T-helper 22 cell (primary cell): ENCODE measurements at regions not wholly inside any gene's neighbourhood (a gene's known extent, or its start where the extent isn't known, plus 50 kb on each side); places are given as distances from the start of the nearest gene placed in this dataset.

Source experiments
- DNase-seq: peaks from one replicate; pipeline ENCODE4 v3.0.0-alpha.2; 2020; ENCODE audit warnings: low read depth

DNA sequence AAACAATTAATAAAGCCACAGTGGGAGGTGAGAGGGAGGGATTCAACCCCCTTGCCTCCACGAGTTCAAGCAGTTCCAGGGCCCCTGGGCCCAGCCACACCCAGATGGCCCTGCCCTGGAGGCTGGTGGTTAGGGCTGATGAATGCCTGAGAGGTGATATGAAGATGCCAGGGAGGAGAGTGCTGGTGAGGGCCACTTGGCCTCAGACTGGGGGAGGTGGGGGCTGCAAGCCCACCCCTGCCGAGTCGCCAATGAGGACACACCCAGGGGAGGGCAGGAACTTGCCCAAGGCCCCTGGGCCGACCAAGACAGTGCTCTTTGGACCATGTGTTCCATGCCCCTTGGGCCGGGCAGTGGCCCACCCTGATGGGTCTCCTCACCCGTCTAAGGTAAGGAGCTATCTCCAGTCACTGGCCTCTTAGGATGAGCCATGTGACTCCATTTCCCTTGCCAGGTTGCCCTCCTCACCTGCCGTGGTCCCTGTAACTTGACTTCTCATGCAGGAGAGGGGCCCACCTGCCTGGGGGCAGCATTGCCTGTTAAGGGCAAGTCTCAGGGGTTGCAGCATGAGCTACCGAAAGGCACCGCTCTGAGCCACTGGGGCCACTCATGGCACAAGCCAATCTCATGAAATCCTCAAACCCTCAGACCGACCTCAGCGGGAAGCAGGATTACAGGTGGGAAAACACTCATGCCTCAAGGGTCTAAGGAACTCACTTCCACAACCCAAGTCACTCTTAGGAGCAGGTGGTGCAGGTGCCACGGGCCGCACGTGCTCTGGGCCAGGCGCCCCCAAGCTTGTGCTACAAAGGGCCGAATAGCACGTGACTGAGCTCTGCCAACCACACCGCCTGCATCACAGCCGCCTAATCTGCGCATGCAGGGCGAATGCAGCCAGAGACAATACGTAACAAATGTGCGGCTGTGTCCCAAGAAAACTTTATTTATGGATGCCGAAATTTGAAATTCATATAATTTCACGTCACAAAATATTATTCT, 147.4 kb upstream of the MLN start:
- DNase-seq: no peak

GRCh38 chr6:33950472-33950881, 146.7 kb upstream of the MLN start:
- no peak for DNase-seq

DNA sequence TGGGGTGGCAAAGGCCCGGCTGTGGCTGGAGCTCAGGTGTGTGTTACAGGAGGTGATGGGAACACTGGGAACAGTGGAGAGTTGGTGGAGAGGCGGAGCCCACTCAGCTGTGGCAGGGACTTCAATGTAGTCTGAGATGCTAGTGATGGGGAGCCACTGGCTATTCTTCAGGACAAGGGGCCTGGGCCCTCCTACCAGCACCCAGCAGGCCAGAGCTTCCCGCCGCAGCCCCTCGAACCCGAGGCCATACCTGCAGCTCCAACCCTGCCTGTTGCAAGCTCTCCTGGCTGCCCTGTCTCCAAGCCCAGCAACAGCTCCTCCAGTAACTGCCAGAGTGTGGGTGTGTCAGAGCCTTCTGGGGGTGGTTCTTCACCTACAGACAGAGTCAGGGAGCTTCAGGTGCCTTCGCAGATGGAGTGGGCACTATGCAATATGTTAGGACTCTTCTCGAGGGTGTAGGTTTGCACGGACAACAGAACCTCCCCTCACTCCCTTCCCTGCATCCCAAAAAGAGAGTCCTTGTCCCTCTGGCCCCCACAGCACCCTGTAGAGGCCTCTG, 146.2 kb upstream of the MLN start:
- no peak for DNase-seq

GRCh38 chr6:33949111-33949510, 145.3 kb upstream of the MLN start:
- no peak for DNase-seq

DNA sequence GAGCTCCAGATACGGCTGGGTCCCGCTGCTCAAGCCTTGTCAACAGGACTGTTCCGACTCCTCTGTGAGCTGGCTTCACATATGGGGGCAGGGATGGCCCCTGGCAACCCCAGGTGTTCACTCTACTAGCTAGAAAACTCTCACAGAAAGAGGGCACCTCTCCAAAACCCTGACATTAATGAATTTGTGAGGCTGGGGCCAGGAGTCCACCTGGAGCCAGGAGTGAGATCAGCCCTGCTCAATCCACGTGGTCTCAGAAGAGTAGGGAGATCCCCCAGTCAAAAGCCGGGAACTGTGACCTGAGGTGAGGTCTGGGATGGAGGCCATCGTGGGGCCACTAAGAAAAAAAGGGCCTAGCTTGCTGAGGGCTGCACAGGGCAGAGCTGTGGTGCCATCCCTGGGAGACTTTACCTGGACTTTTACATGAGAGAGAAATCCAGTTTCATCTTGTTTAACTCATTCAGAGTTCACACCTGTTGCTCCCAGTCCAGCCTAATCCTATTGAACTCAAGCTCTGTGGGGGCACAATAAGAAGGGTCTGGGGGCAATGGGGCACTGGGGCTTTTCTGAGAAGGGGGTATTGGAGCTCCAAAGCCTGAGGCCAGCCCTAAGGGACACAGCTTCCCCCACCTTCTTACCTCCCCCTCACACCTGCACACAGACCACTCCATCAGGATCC, 144.3 kb upstream of the MLN start:
- no peak for DNase-seq

GRCh38 chr6:33947047-33947446, 143.2 kb upstream of the MLN start:
- DNase-seq: no peak

DNA sequence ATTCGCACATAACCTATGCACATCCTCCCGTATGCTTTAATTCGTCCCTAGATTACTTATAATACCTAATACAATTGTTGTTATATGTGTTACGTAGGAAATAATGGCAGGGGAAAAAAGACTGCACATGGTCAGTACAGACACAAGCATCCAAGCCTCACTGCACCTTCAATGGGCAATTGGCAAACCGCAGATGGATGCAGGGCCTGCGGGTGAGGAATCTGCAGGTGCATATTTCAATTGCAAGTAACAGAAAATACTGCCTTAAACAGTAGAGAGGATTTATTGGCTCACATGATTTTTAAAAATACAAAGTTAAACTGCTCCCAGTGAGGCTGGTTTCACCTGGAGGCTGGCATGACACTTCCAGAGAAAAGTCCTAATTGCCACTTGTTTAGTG, 142.1 kb upstream of the MLN start:
- no peak for DNase-seq

DNA sequence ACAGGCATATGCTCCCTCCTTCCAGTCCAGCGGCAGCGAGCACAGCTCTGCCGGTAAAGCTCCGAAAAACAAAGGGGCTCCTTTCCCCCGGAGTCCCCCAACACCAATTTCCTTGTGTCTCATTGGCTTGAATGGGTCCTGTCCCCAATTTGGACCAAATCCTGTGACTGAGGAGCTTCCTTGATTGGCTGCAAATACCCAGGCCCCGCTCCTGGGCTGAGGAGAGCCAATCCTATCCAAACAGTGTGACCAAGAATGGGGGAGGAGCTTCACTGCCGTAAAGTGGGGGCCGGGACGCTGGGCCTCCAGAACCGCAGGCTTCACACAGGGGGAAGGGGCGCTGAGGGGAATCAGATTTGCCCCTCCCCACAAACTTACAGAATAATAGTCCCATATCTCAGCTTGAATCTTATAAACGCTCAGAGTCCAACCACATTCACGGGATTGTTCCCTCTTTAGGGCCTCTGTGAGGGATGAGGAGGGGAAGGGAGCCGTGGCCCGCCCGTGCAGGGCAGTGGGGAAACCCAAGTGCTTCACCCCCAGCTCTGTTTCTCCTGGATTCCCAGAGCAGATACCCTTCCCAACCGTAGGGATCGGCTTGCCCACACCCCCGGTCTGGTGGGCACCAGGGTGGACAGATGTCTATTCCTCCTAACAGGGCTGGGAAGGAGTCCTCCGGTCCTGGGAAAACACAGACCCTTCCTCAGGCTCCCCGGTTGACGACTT, 141.0 kb upstream of the MLN start:
- DNase-seq: no peak

DNA sequence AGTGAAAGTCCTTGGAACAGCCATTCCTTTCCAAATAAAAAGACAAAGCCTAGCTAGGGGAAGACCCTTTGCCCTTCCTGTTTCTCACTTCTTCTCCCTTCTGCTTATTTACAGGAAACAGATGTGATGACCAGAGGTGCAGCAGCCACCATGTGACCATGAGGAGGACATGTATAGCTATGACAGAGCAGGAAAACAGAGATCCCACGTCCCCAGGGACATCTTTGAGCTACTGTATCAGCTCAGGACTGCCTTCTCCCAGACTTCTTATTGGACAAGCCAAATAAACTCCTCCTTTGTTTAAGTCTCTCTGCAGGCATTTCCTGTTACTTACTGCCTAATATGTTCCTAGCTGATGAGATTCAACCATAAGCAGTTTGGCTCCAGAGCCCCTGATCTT, 133.1 kb upstream of the MLN start:
- no peak for DNase-seq

DNA sequence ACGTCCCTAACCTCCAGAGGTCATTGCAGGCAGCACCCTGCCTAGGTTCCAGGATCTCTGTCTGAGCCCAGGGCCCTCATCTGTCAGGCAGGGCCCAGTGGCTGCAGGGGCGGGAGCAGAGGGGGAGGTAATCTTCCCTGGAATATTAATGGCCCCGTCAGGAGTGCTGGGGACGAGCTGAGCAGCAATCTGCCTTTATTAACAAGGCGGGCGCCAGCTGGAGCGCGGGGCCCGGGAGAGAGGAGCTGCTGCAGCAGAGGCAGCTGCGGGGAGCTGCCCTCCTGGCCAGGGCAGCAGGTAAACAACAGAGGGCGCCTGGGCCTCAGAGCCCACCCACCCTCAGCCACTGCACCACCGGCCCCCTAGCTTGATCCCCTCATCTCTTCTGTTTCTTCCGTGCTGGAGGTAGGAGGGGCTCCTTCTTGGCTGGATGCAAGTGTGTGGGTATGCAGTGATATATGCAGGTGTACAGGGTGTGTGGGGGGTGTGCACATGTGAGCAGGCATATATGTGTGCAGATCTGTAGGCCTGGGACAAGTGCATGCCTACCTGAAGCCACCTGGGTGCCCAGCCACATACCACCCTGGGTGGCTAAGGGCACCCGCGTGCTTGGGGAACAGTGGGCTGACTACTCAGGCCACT, 131.8 kb upstream of the MLN start:
- no peak for DNase-seq

DNA sequence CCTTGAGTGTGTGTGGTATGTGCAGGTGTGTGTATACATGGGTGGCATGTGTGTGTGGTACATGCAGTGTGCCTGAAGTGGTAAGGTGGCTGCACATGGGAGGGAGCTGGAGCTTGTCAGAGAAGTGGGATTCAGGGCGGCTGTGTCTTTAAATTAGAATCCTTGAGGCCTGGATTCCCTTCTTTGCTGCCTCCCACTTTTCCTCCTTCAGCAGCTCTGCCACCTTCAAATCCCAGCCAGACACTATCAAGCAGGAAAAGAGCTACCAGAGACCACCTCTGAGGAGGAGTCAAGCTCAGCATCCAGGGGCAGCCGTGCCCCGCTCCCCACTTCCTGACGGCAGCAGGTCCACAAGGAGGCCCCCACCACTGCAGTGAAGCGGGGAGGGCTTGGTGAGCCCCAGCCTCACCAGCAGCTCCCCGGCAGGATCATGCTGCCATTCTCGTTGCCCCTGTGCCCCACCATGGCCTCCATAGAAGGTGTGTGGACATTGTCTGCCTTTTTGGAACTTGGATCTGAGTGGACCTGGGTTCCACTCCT, 131.0 kb upstream of the MLN start:
- DNase-seq: no peak

DNA sequence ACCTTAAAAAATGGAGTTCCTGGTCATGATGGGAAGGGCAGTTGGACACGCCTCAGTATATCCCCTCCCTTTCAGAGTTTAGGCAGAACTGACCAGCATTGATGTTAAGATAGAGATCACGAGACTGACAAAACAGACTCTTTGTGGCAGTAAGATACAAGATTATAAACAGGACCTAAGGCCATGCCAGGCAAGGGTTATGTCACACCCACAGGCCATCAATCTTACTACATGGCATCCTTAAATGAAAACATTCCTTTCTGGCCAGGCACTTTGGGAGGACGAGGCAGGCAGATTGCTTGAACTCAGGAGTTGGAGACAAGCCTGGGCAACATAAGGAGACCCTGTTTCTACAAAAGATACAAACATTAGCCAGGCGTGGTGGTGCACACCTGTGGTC, 129.3 kb upstream of the MLN start:
- no peak for DNase-seq

DNA sequence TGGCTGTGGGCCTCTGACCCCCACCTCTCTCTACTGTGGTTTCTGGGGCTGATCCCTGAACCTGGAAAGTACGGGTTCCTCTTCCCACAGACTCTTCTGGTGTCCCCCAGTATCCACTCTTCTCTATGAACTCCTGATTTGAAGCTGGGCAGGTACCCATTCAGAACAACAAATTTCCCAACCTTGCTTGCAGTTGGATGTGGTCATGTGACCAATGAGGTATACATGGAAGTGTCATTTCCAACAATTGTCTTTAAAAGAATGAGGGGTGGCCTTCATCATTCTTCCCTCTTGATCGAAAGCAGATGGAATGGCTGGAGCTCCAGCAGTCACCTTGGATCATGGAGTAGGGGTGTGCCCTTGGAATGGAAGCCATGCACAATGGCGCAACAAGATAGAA, 128.0 kb upstream of the MLN start:
- DNase-seq: no peak

GRCh38 chr6:33929575-33930288, 125.9 kb upstream of the MLN start:
- DNase-seq: no peak

- DNase-seq: no peak
Measured at GRCh38 chr6:33927616-33928015, 123.8 kb upstream of the MLN start.

DNA sequence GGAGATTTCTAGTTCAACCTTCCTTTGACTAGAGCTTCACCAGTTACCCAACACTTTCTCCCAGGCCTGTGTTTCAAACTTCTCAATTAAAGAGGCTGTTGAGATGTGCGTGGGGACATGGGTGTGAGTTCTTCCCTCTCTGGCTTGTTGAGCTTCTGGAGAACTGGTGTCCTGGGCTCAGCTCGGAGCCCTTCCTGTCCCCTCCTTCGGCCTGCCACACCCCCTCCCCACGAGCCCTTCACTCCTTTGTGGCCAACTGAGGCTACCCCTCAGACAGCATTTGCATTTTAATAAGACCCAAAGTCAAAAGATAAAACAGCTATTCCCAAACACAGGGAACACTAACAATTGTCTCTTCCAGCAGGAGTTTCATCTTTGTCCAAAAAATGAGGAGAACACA, 123.3 kb upstream of the MLN start:
- DNase-seq: no peak

- no peak for DNase-seq
Measured at GRCh38 chr6:33926451-33926850, 122.6 kb upstream of the MLN start.

- DNase-seq: no peak
Measured at GRCh38 chr6:33925936-33926335, 122.1 kb upstream of the MLN start.

DNA sequence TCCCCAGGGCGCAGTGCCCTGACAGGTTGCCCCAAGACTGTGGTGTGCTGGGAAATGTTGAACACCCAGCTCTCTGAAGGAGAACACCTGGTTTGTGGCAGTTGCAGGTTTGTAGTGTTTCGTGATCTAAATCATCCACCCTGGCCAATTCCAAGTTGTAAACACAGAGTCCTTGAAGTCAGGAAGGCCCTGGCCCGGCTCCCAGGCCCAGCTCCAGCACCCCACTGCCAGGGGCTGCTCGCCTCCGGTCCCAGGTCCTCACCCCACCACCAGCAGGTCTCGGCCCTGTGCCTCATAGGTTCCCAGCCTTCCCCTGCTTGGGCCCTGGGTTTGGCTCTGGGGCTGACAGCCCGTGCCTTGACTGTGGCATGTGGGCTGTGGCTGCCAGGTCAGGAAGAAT, 121.4 kb upstream of the MLN start:
- no peak for DNase-seq

GRCh38 chr6:33924681-33925080, 120.9 kb upstream of the MLN start:
- DNase-seq: no peak
